ENCODE measurements at regions not wholly inside any gene's neighbourhood (a gene's known extent, or its start where the extent isn't known, plus 50 kb on each side); places are given as distances from the start of the nearest gene placed in this dataset.

DNA sequence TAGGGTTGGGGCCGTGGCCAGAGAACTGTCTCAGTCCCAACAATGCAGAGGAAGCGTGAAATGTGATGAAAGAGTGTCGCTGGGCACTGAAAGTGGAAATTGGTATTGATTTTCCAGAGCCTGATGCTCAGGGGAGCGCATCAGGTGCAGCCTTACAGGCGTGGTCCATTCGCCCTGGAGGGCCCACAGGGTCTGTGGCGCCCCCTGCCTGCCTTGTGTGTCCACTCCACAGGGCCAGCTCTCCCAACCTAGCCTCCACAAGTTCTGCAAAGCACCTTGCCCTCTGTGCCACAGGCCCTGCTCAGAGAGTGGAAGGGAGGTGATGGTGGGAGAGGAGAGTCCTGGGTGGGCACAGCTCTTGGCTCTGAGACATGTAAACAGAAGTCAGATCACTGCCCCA is 54.9 kb upstream of the LMO1 start:
- Mint-ChIP-seq H3K27me3 (ENCODE audit: unreplicated experiment) (peaks cover 90% of the 10 kb centered on the region), H3K9me3 (ENCODE audit: low read depth, unreplicated experiment) (no peaks in the 10 kb centered on the region), H3K36me3 (ENCODE audit: insufficient read depth, unreplicated experiment) (no peaks in the 10 kb centered on the region), H3K27ac (ENCODE audit: unreplicated experiment) (no peak overlapping the region), H3K4me1 (ENCODE audit: low read depth, unreplicated experiment) (no peaks in the 10 kb centered on the region), H3K4me3 (ENCODE audit: low read depth, unreplicated experiment) (no peak overlapping the region)
- intact Hi-C loops (cut with micrococcal nuclease; ENCODE audit: unreplicated experiment): no loop called here
- DNase-seq: peak; percentile 14
- TF ChIP-seq, protein P1, sequence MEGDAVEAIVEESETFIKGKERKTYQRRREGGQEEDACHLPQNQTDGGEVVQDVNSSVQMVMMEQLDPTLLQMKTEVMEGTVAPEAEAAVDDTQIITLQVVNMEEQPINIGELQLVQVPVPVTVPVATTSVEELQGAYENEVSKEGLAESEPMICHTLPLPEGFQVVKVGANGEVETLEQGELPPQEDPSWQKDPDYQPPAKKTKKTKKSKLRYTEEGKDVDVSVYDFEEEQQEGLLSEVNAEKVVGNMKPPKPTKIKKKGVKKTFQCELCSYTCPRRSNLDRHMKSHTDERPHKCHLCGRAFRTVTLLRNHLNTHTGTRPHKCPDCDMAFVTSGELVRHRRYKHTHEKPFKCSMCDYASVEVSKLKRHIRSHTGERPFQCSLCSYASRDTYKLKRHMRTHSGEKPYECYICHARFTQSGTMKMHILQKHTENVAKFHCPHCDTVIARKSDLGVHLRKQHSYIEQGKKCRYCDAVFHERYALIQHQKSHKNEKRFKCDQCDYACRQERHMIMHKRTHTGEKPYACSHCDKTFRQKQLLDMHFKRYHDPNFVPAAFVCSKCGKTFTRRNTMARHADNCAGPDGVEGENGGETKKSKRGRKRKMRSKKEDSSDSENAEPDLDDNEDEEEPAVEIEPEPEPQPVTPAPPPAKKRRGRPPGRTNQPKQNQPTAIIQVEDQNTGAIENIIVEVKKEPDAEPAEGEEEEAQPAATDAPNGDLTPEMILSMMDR (IDR thresholded peaks at IDR 0.05; ENCODE audit: unreplicated experiment): no peak
- no TSS peak for BruUV-seq (replicated peaks)
- CTCF ChIA-PET: no interaction called here

DNA sequence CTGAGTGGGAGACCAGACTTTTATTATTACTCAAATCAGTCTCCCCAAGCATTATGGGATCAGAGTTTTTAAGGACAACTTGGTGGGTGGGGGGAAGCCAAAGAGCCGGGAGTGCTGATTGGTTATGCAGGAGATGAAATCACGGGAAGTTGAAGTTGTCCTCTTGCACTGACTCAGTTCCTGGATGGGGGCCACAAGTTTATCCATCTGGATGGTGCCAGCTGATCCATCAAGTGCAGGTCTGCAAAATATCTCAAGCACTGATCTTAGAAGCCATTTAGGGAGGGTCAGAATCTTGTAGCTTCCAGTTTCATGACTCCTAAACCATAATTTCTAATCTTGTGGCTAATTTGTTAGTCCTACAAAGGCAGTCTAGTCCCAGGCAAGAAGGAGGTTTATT is 53.5 kb upstream of the LMO1 start:
- H3K27ac Mint-ChIP-seq (ENCODE audit: unreplicated experiment): no peak overlapping the region
- no peak for DNase-seq
- H3K27me3 Mint-ChIP-seq (ENCODE audit: unreplicated experiment): peaks cover 90% of the 10 kb centered on the region
- H3K9me3 Mint-ChIP-seq (ENCODE audit: low read depth, unreplicated experiment): no peaks in the 10 kb centered on the region
- intact Hi-C loops (cut with micrococcal nuclease; ENCODE audit: unreplicated experiment): no loop called here
- H3K4me1 Mint-ChIP-seq (ENCODE audit: low read depth, unreplicated experiment): no peaks in the 10 kb centered on the region
- no peak overlapping the region for H3K4me3 Mint-ChIP-seq (ENCODE audit: low read depth, unreplicated experiment)
- no TSS peak for BruUV-seq (replicated peaks)
- no peaks in the 10 kb centered on the region for H3K36me3 Mint-ChIP-seq (ENCODE audit: insufficient read depth, unreplicated experiment)
- CTCF ChIA-PET: interaction anchor here (0.6 kb wide), 1 partner anchor 434 kb away, joined by 4 read pairs; no protein-coding TSS in a partner anchor
- TF ChIP-seq, protein P1 (IDR thresholded peaks at IDR 0.05; ENCODE audit: unreplicated experiment): no peak

DNA sequence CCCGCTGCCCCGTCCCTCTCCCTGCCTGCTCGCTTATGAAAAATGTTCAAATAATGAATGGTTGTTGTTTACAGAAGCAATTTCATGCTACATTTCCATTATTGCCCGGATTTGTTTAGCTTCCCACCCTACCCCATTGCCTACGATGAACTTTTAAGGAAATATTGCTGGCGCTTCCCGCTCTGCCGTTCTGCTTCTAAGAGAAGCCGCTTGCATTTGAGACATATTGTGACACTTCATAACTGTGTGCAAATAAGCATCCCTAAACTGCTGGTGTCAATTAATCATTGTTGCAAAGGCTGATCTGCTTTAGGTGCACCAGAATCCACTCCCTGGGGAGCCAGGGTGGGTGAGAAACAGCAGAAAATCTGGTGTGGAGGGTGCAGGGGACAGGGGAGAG is 52.3 kb upstream of the LMO1 start:
- BruUV-seq (replicated peaks): no TSS peak
- intact Hi-C loops (cut with micrococcal nuclease; ENCODE audit: unreplicated experiment): no loop called here
- CTCF ChIA-PET: no interaction called here
- H3K9me3 Mint-ChIP-seq (ENCODE audit: low read depth, unreplicated experiment): no peaks in the 10 kb centered on the region
- peaks cover 90% of the 10 kb centered on the region for H3K27me3 Mint-ChIP-seq (ENCODE audit: unreplicated experiment)
- DNase-seq: no peak
- no peak overlapping the region for H3K27ac Mint-ChIP-seq (ENCODE audit: unreplicated experiment)
- no peaks in the 10 kb centered on the region for H3K4me1 Mint-ChIP-seq (ENCODE audit: low read depth, unreplicated experiment)
- H3K4me3 Mint-ChIP-seq (ENCODE audit: low read depth, unreplicated experiment): no peak overlapping the region
- no peaks in the 10 kb centered on the region for H3K36me3 Mint-ChIP-seq (ENCODE audit: insufficient read depth, unreplicated experiment)
- TF ChIP-seq, protein P1 (IDR thresholded peaks at IDR 0.05; ENCODE audit: unreplicated experiment): no peak

DNA sequence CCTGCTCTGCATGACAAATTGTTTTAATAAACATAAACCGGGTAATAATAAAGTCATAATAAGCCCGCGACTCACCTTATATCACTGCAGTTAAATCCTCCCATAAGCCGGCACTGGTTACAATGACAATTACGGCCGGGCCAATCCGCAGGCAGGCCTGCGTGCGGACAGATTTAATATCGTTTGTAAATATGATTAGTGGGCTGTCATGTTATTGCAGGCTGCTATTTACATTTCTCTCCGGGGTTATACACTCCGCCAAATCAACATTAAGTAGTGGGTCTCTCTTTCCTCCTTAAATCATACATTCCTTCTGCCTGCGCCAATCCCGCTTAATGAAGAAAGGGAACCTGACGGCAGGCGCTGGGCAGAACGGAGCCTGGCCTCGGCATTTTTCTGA is 51.8 kb upstream of the LMO1 start:
- no peak overlapping the region for H3K4me3 Mint-ChIP-seq (ENCODE audit: low read depth, unreplicated experiment)
- intact Hi-C loops (cut with micrococcal nuclease; ENCODE audit: unreplicated experiment): no loop called here
- no peaks in the 10 kb centered on the region for H3K4me1 Mint-ChIP-seq (ENCODE audit: low read depth, unreplicated experiment)
- H3K27ac Mint-ChIP-seq (ENCODE audit: unreplicated experiment): no peak overlapping the region
- CTCF ChIA-PET: no interaction called here
- BruUV-seq (replicated peaks): no TSS peak
- H3K36me3 Mint-ChIP-seq (ENCODE audit: insufficient read depth, unreplicated experiment): no peaks in the 10 kb centered on the region
- H3K27me3 Mint-ChIP-seq (ENCODE audit: unreplicated experiment): peaks cover 87% of the 10 kb centered on the region
- DNase-seq: no peak
- TF ChIP-seq, protein P1 (IDR thresholded peaks at IDR 0.05; ENCODE audit: unreplicated experiment): no peak
- H3K9me3 Mint-ChIP-seq (ENCODE audit: low read depth, unreplicated experiment): no peaks in the 10 kb centered on the region
